ENCODE measurements at regions not wholly inside any gene's neighbourhood (a gene's known extent, or its start where the extent isn't known, plus 50 kb on each side); places are given as distances from the start of the nearest gene placed in this dataset.

- no peak for TF ChIP-seq POLR2A (IDR thresholded peaks at IDR 0.05)
- no peak for TF ChIP-seq CTCF (IDR thresholded peaks at IDR 0.05)
Measured at GRCh38 chr12:124704619-124705018, 137.2 kb upstream of the NCOR2 start.

Measured in lower leg skin (tissue), 3 donors.